ENCODE measurements at regions not wholly inside any gene's neighbourhood (a gene's known extent, or its start where the extent isn't known, plus 50 kb on each side); places are given as distances from the start of the nearest gene placed in this dataset.
"Not testable (repeated sequence)": the region's sequence is repeated elsewhere in the genome, so short reads cannot be mapped to it uniquely, and the experiment has no call there.

- DNase-seq (ENCODE audit: low read depth, low spot score), result no peak
- no peak overlapping the region for H3K4me3 ChIP-seq (ENCODE audit: low read depth, low read length)
- no peaks in the 10 kb centered on the region; the same call in none of the 2 replicates for H3K9me3 ChIP-seq (ENCODE audit: control insufficient read depth, insufficient read depth, low read length)
- TF ChIP-seq, protein P1, sequence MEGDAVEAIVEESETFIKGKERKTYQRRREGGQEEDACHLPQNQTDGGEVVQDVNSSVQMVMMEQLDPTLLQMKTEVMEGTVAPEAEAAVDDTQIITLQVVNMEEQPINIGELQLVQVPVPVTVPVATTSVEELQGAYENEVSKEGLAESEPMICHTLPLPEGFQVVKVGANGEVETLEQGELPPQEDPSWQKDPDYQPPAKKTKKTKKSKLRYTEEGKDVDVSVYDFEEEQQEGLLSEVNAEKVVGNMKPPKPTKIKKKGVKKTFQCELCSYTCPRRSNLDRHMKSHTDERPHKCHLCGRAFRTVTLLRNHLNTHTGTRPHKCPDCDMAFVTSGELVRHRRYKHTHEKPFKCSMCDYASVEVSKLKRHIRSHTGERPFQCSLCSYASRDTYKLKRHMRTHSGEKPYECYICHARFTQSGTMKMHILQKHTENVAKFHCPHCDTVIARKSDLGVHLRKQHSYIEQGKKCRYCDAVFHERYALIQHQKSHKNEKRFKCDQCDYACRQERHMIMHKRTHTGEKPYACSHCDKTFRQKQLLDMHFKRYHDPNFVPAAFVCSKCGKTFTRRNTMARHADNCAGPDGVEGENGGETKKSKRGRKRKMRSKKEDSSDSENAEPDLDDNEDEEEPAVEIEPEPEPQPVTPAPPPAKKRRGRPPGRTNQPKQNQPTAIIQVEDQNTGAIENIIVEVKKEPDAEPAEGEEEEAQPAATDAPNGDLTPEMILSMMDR (IDR thresholded peaks at IDR 0.05; ENCODE audit: low read depth, low read length), result no peak
- ChIA-PET POLR2A (no interaction called here), CTCF (no interaction called here)
- H3K27ac ChIP-seq (ENCODE audit: low read depth, low read length), result no peak overlapping the region
- H3K27me3 ChIP-seq (ENCODE audit: control insufficient read depth, insufficient read depth, low read length), result no peaks in the 10 kb centered on the region
These were observed 604.8 kb upstream of the GYPC start for GRCh38 chr2:126050991-126051736.

GRCh38 chr2:126051737-126052240 lies 604.2 kb upstream of the GYPC start:
- POLR2A ChIA-PET; H3K27me3 ChIP-seq (ENCODE audit: control insufficient read depth, insufficient read depth, low read length); H3K9me3 ChIP-seq (ENCODE audit: control insufficient read depth, insufficient read depth, low read length); H3K27ac ChIP-seq (ENCODE audit: low read depth, low read length); H3K4me3 ChIP-seq (ENCODE audit: low read depth, low read length); DNase-seq (ENCODE audit: low read depth, low spot score); CTCF ChIA-PET: not testable (repeated sequence)

DNA sequence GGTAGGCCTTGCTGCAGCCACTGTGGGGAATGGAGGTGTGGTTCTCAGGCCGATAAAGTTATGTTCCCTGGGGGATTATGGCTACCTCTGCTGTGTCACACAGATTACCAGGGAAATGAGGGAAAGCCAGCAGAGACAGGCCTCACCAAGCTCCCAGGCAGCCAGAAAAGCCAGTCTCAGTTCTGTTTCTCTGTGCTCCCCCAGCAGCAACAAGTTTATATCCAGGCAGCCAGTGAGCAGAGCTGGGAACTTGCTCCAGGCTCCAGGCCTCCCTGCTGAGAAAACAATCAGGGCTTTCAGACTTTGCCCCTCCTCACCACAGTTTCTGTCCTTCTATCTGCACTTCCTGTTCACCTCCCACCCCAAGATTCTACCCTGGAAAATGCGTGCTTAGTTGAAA lies 596.6 kb upstream of the GYPC start:
- ChIA-PET CTCF (no interaction called here), POLR2A (no interaction called here)
- TF ChIP-seq, protein P1 (IDR thresholded peaks at IDR 0.05; ENCODE audit: low read depth, low read length), result no peak
- Histone ChIP-seq H3K9me3 (ENCODE audit: control insufficient read depth, insufficient read depth, low read length) (peaks cover 13% of the 10 kb centered on the region; the same call in 1 of the 2 replicates), H3K27me3 (ENCODE audit: control insufficient read depth, insufficient read depth, low read length) (no peaks in the 10 kb centered on the region), H3K4me3 (ENCODE audit: low read depth, low read length) (no peak overlapping the region), H3K27ac (ENCODE audit: low read depth, low read length) (no peak overlapping the region)
- no peak for DNase-seq (ENCODE audit: low read depth, low spot score)

DNA sequence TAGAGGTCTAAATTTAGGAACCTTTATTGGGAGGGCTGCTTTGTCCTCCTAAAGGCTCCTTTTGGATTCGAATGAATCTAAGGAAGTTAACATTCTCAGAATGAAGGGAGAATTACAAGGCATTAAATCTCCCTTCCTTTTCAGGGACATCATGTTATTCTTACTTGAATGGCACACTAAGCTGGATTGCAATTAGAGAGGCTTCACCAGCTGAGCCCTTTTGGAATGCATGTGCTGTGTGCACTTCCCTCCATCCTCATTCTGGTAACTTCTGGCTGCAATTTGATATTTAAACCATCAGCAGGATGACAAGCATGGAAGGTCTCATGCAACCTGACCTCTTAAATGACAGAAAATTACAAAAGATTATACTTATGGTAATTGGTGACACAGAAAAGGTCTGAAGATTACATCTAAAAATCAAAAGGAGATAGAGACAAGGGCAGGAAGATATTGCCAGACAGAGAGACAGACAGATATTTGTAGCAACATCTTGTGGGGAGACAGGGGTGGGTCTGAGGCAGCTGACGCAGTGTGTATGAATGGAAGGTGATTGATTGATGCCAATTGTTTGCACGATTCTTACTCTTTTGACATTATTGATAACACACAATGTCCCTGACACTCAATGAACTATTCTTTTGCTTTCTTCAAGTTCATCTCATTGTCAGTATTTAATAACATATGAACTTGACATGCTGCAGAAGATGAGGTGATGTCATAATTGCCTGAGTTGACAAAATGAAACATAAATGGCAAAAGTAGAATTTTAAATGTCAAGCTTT lies 570.8 kb upstream of the GYPC start:
- no peak for DNase-seq (ENCODE audit: low read depth, low spot score)
- TF ChIP-seq, protein P1 (IDR thresholded peaks at IDR 0.05; ENCODE audit: low read depth, low read length), result no peak
- CTCF ChIA-PET, result no interaction called here
- Histone ChIP-seq H3K27me3 (ENCODE audit: control insufficient read depth, insufficient read depth, low read length) (no peaks in the 10 kb centered on the region), H3K27ac (ENCODE audit: low read depth, low read length) (no peak overlapping the region), H3K9me3 (ENCODE audit: control insufficient read depth, insufficient read depth, low read length) (peaks cover 3% of the 10 kb centered on the region; the same call in 1 of the 2 replicates), H3K4me3 (ENCODE audit: low read depth, low read length) (no peak overlapping the region)
- POLR2A ChIA-PET, result no interaction called here

GRCh38 chr2:126100962-126101361 lies 555.0 kb upstream of the GYPC start:
- TF ChIP-seq, protein P1 (IDR thresholded peaks at IDR 0.05; ENCODE audit: low read depth, low read length), result no peak
- POLR2A ChIA-PET, result no interaction called here
- no peaks in the 10 kb centered on the region for H3K27me3 ChIP-seq (ENCODE audit: control insufficient read depth, insufficient read depth, low read length)
- H3K4me3 ChIP-seq (ENCODE audit: low read depth, low read length), result no peak overlapping the region
- CTCF ChIA-PET, result no interaction called here
- H3K27ac ChIP-seq (ENCODE audit: low read depth, low read length), result no peak overlapping the region
- H3K9me3 ChIP-seq (ENCODE audit: control insufficient read depth, insufficient read depth, low read length), result peaks cover 6% of the 10 kb centered on the region
- no peak for DNase-seq (ENCODE audit: low read depth, low spot score)
